ENCODE measurements at regions not wholly inside any gene's neighbourhood (a gene's known extent, or its start where the extent isn't known, plus 50 kb on each side); places are given as distances from the start of the nearest gene placed in this dataset.

DNA sequence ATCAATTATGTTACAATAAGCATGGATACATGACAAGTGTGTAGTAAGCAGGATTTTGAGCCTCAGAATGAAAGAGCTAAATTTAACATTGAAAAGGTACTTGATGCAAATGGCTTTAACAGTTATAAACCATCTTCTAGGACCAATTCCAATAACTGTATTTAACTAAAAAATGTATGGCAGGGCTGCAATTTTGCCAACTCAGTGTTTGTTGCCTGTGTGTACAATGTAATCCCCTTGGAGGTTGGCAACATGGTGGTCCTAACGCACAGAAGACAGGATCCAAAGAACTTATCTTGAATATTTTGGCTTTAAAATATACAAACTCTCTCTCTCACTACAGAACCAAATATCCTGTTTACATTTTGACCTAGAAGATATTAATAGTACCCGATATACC, 2314.1 kb downstream of the LRRC4C start:
- Histone ChIP-seq H4K20me1 (ENCODE audit: control insufficient read depth, insufficient read depth) (no peaks in the 10 kb centered on the region), H3K27me3 (replicated peaks in 1 of 2; ENCODE audit: control insufficient read depth in 2 of 2, insufficient read depth in 2 of 2, low read length in 1 of 2) (no peaks in the 10 kb centered on the region), H3K4me1 (ENCODE audit: control insufficient read depth, insufficient read depth, low read length) (no peaks in the 10 kb centered on the region), H3K9me3 (replicated peaks; ENCODE audit: control insufficient read depth, insufficient read depth, low read length) (no peaks in the 10 kb centered on the region), H3K4me3 (no peak overlapping the region), H3K9ac (ENCODE audit: control insufficient read depth, insufficient read depth, low read length) (no peak overlapping the region), H2AFZ (ENCODE audit: control insufficient read depth, low read depth, low read length) (no peak overlapping the region), H3K36me3 (ENCODE audit: control insufficient read depth in 2 of 2, insufficient read depth in 2 of 2, low read length in 1 of 2) (no peaks in the 10 kb centered on the region), H3K79me2 (ENCODE audit: control insufficient read depth, insufficient read depth, low read length) (no peaks in the 10 kb centered on the region), H3K4me2 (ENCODE audit: control insufficient read depth, insufficient read depth) (no peak overlapping the region), H3K27ac (ENCODE audit: control insufficient read depth, insufficient read depth) (no peak overlapping the region)
- no peak for DNase-seq (ENCODE audit: low read depth, low spot score)
- intact Hi-C loops (cut with micrococcal nuclease; ENCODE audit: unreplicated experiment) (no loop called here), in situ Hi-C loops (cut with MboI) (no loop called here)
- SMC1A ChIA-PET (ENCODE audit: uncharacterized antibody, unreplicated experiment): no interaction called here
- CTCF ChIA-PET: no interaction called here
- no peak for TF ChIP-seq BRCA1 (IDR thresholded peaks at IDR 0.05; ENCODE audit: low read depth, low read length)
- no peak for TF ChIP-seq WRNIP1 (IDR thresholded peaks at IDR 0.05; ENCODE audit: borderline replicate concordance, low read depth, low read length)
- TF ChIP-seq NFYA (IDR thresholded peaks at IDR 0.05; ENCODE audit: borderline replicate concordance, low read depth, low read length): no peak
- TF ChIP-seq TCF7 (IDR thresholded peaks at IDR 0.05; ENCODE audit: borderline replicate concordance): no peak
- TF ChIP-seq SREBF1 (IDR thresholded peaks at IDR 0.05; ENCODE audit: low read length): no peak
- no peak for TF ChIP-seq NRF1 (conservative IDR thresholded peaks at IDR 0.05; ENCODE audit: low read depth, low read length)
- no peak for TF ChIP-seq SRF (IDR thresholded peaks at IDR 0.05; ENCODE audit: low read depth in 2 of 2, low read length in 2 of 2)
- TF ChIP-seq BMI1 (IDR thresholded peaks at IDR 0.05; ENCODE audit: borderline replicate concordance): no peak
- TF ChIP-seq HDGF (IDR thresholded peaks at IDR 0.05): no peak
- no peak for TF ChIP-seq PAX5 (IDR thresholded peaks at IDR 0.05; ENCODE audit: borderline replicate concordance, low read depth, low read length)
- no peak for TF ChIP-seq SMAD5 (IDR thresholded peaks at IDR 0.05; ENCODE audit: low read depth)
- TF ChIP-seq STAT1 (conservative IDR thresholded peaks at IDR 0.05): no peak
- no peak for TF ChIP-seq RBBP5 (conservative IDR thresholded peaks at IDR 0.05)
- no peak for TF ChIP-seq CBX5 (IDR thresholded peaks at IDR 0.05; ENCODE audit: low read depth)
- TF ChIP-seq, protein P1, sequence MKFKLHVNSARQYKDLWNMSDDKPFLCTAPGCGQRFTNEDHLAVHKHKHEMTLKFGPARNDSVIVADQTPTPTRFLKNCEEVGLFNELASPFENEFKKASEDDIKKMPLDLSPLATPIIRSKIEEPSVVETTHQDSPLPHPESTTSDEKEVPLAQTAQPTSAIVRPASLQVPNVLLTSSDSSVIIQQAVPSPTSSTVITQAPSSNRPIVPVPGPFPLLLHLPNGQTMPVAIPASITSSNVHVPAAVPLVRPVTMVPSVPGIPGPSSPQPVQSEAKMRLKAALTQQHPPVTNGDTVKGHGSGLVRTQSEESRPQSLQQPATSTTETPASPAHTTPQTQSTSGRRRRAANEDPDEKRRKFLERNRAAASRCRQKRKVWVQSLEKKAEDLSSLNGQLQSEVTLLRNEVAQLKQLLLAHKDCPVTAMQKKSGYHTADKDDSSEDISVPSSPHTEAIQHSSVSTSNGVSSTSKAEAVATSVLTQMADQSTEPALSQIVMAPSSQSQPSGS (IDR thresholded peaks at IDR 0.05; ENCODE audit: low read length): no peak
- no peak for TF ChIP-seq CREB1 (IDR thresholded peaks at IDR 0.05; ENCODE audit: low read depth)
- FAIRE-seq: no peak
- 97% methylated on average over 2 of the region's 2 CpGs for WGBS (ENCODE audit: insufficient coverage, insufficient replicate concordance, low lambda C conversion rate, missing lambda C conversion rate)
- no TSS peak for BruUV-seq (replicated peaks)
- RAD21 ChIA-PET (ENCODE audit: unreplicated experiment): no interaction called here
- ATAC-seq: no peak
- POLR2A ChIA-PET: no interaction called here

Data from GM12878 (cell line).